Loucy (cell line): ENCODE measurements at regions not wholly inside any gene's neighbourhood (a gene's known extent, or its start where the extent isn't known, plus 50 kb on each side); places are given as distances from the start of the nearest gene placed in this dataset.

Experiments
- CTCF ChIP-seq: fragments of 200-600 bp; sonication (generic); conservative IDR thresholded peaks from 2 replicates; pipeline ENCODE4 v1.5.1; 2014; ENCODE audit warnings: mild to moderate bottlenecking, antibody characterized with exemption, low read length
- EZH2phosphoT487 ChIP-seq: fragments of 200-600 bp; IDR thresholded peaks from 2 replicates; pipeline ENCODE4 v1.6.1; 2018; ENCODE audit warnings: antibody characterized with exemption, mild to moderate bottlenecking, moderate library complexity, borderline replicate concordance

DNA sequence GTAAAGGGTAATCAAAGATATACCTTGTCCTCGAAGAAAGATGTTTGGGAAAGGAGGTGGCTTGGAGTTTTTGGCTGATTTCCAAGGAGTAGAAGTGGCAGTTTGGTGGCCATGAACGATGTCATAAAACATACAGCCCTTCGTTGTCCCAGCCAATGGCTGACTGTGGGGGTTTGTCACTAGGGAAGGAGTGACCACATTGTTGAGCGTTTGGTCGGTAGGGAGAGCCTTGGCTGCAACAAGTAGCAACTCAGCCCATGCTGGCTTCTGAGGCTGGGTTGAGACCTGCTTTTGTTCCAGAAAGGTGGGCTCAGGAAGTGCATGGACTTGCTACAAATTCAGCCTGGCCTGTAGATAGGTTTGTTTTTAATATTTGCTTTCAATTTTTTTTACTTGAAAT, 128.3 kb downstream of the BOD1 start:
- TF ChIP-seq CTCF: no peak
- TF ChIP-seq EZH2phosphoT487: no peak
